ENCODE measurements at regions not wholly inside any gene's neighbourhood (a gene's known extent, or its start where the extent isn't known, plus 50 kb on each side); places are given as distances from the start of the nearest gene placed in this dataset.
"Not testable (repeated sequence)": the region's sequence is repeated elsewhere in the genome, so short reads cannot be mapped to it uniquely, and the experiment has no call there.

- no peak for DNase-seq
These were observed 54.4 kb upstream of the LGR5 start for GRCh38 chr12:71385155-71385554.

DNA sequence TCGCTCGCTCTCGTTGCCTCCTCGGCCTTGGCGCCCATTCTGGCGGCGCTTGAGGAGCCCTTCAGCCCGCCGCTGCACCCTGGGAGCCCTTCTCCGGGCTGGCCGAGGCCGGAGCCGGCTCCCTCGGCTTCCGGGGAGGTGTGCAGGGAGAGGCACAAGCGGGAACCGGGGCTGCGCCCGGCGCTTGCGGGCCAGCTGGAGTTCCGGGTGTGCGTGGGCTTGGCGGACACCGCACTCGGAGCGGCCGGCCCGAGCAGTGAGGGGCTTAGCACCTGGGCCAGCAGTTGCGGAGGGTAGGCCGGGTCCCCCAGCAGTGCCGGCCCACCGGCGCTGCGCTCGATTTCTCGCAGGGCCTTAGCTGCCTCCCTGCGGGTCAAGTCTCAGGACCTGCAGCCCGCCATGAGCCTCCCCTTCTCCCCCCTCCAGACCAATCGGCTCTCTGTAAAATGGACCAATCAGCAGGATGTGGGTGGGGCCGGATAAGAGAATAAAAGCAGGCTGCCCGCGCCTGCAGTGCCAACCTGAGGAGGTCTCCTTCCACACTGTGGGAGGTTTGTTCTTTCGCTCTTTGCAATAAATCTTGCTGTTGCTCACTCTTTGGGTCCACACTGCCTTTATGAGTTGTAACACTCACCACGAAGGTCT, 62.8 kb upstream of the LGR5 start:
- not testable (repeated sequence) for DNase-seq

DNA sequence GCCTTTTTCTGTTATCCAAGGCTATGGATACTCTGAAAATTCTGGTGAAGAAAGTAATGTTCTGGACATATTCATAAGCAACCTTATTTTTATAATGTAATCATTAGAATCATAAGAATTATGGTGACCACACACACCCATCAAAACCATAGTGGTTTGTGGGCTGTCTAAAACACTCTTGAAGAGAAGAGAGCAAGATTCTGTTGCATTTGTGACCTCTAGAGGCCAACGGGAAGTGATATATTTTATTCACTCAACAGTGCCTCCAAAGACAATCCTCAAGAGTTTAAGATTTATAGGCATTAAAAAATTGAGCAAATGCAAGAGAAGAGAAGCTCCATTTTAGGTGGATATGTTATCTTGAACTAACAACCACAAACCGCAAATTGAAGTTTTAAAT, 68.5 kb upstream of the LGR5 start:
- DNase-seq, result no peak

- no peak for DNase-seq
These were observed 79.6 kb upstream of the LGR5 start for GRCh38 chr12:71360013-71360412.

GRCh38 chr12:71356569-71356968, 83.0 kb upstream of the LGR5 start:
- no peak for DNase-seq

DNA sequence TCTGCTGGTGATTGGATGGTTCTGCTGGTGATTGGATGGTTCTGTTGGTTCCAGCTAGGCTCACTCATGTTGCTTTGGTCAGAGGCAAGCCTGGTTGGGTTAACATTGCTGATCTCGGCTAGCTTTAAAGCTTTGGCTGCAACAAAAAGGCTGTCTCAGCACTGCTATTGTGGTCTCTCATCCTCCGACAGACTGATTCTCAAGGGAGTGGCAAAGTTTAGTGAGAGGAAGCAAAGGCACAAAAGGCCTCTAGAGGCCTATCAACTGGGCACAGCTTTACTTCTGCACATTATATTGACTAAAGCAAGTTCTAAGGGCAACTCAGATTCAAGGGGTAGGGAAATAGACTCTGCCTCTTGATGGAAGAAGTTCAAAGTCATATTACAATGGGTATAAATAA, 84.7 kb upstream of the LGR5 start:
- DNase-seq, result no peak

- DNase-seq, result no peak
These were observed 86.0 kb upstream of the LGR5 start for GRCh38 chr12:71353607-71354006.

DNA sequence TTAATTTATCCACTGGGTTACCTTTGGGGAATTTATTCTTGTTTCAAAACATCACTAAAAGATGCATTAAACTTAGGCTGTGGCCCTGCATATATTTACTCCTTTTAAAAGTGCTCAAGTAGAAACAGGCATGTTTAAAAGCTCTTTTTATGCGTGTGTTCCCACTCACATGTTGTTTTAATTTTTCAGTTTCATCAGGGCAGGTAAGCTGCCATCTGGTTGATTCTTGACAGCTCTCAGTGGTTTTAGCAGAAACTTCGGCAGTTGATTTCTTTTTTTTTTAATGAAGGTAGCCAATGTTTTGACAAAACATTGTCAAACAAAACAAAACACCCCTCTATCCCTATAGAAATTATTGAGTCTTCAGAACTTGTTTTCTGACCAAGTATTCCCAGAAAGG, 89.6 kb upstream of the LGR5 start:
- DNase-seq, result no peak

GRCh38 chr12:71338933-71339332, 100.7 kb upstream of the LGR5 start:
- no peak for DNase-seq

GRCh38 chr12:71335963-71336257, 103.7 kb upstream of the LGR5 start:
- DNase-seq, result no peak

- no peak for DNase-seq
These were observed 104.2 kb upstream of the LGR5 start for GRCh38 chr12:71335151-71335962.

DNA sequence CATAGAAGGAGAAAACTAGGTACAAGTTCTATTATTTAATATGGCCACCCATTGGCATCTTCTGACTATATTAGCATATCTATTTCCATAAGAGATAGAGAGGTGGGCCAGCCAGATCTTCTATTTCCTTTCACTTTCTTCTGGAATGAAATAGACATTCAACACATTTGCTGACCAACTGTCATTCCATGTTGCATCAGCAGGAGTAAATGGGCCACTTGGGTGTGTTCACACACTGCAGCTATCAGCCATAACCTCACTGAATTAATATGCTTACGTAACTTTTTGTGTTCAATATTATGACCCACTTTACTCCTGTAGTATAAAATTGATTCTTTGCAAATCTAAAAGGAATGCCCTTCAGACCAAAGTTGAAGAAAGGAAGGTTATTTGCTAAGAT, 106.2 kb upstream of the LGR5 start:
- no peak for DNase-seq

DNA sequence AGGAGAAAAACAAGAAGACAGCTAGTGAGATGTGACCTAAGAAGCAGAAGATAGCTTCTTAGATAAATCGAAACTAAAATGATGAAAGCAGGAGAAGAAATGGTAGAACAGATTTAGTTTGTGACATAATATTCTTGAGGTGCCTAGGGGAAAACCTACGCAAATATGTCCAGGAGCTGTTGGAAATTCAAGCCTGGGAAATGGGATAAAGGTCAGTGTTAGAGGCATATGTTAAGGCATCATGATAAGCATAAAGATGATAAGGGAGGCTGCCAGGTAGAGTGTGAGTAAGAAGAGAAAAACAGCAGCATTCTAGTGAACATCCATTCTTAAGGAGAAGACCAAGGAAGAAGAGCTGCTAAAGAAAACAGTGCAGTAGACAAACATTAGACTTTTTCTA, 109.6 kb upstream of the LGR5 start:
- no peak for DNase-seq

- DNase-seq, result no peak
These were observed 118.1 kb upstream of the LGR5 start for GRCh38 chr12:71321531-71321930.

GRCh38 chr12:71321130-71321529, 118.5 kb upstream of the LGR5 start:
- no peak for DNase-seq

- DNase-seq, result no peak
These were observed 124.1 kb upstream of the LGR5 start for GRCh38 chr12:71315328-71315985.

- no peak for DNase-seq
These were observed 126.7 kb upstream of the LGR5 start for GRCh38 chr12:71312768-71313403.

DNA sequence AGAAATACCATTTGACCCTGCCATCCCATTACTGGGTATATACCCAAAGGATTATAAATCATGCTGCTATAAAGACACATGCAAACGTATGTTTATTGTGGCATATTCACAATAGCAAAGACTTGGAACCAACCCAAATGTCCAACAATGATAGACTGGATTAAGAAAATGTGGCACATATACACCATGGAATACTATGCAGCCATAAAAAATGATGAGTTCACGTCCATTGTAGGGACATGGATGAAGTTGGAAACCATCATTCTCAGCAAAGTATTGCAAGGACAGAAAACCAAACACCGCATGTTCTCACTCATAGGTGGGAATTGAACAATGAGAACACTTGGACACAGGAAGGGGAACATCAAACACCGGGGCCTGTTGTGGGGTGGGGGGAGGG, 128.0 kb upstream of the LGR5 start:
- DNase-seq, result not testable (repeated sequence)

- no peak for DNase-seq
These were observed 132.8 kb upstream of the LGR5 start for GRCh38 chr12:71306808-71307207.

GRCh38 chr12:71304306-71304705, 135.3 kb upstream of the LGR5 start:
- DNase-seq, result no peak

- no peak for DNase-seq
These were observed 136.4 kb upstream of the LGR5 start for GRCh38 chr12:71303199-71303598.

GRCh38 chr12:71300772-71301675, 138.6 kb upstream of the LGR5 start:
- no peak for DNase-seq
